Adipocyte (in vitro differentiated cells): ENCODE measurements at regions not wholly inside any gene's neighbourhood (a gene's known extent, or its start where the extent isn't known, plus 50 kb on each side); places are given as distances from the start of the nearest gene placed in this dataset.

Source experiments
- DNase-seq: peaks from one replicate; pipeline ENCODE4 v3.0.0-alpha.2; 2015; ENCODE audit warnings: low read depth
- H3K27me3 ChIP-seq: replicated peaks from 2 replicates; pipeline ENCODE4 v1.7.0; 2013; ENCODE audit warnings: mild to moderate bottlenecking, low read length, moderate library complexity; ENCODE audit not compliant: control insufficient read depth, insufficient read depth
- H3K36me3 ChIP-seq: 2 replicates; pipeline ENCODE4 v1.7.0; 2013; ENCODE audit warnings: low read length, mild to moderate bottlenecking, moderate library complexity; ENCODE audit not compliant: control insufficient read depth, insufficient read depth, severe bottlenecking
- H3K4me1 ChIP-seq: 2 replicates; pipeline ENCODE4 v1.7.0; 2013; ENCODE audit warnings: mild to moderate bottlenecking, low read length, moderate library complexity; ENCODE audit not compliant: control insufficient read depth, insufficient read depth
- H3K4me3 ChIP-seq: 2 replicates; pipeline ENCODE4 v1.7.0; 2013; ENCODE audit warnings: mild to moderate bottlenecking, low read length, moderate library complexity
- H3K9ac ChIP-seq: 2 replicates; pipeline ENCODE4 v1.7.0; 2013; ENCODE audit warnings: mild to moderate bottlenecking, low read length, moderate library complexity
- H3K9me3 ChIP-seq: 2 replicates; pipeline ENCODE4 v1.7.0; 2013; ENCODE audit warnings: mild to moderate bottlenecking, low read length, moderate library complexity; ENCODE audit not compliant: control insufficient read depth

DNA sequence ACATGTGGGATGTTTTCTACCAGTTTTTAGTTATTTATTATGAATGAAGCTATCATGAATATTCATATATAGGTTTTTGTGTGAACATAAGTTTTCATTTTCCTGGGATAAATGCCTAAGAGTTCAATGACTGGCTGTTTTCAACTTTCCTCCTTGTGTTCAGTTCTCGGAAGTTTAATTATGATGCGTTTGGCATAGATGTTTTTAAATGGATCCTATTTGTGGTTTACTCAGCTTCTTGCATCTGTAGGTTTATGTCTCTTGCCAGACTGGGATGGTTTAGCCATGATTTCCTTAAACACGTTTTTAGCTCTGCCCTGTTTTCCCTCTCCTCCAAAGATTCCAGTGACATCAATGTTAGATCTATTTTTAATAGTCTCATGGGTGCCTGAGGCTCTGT is 411.1 kb upstream of the CDH4 start:
- Histone ChIP-seq H3K27me3 (no peaks in the 10 kb centered on the region), H3K9ac (no peak overlapping the region), H3K4me3 (no peak overlapping the region), H3K36me3 (no peaks in the 10 kb centered on the region), H3K9me3 (no peaks in the 10 kb centered on the region), H3K4me1 (no peaks in the 10 kb centered on the region)
- no peak for DNase-seq

DNA sequence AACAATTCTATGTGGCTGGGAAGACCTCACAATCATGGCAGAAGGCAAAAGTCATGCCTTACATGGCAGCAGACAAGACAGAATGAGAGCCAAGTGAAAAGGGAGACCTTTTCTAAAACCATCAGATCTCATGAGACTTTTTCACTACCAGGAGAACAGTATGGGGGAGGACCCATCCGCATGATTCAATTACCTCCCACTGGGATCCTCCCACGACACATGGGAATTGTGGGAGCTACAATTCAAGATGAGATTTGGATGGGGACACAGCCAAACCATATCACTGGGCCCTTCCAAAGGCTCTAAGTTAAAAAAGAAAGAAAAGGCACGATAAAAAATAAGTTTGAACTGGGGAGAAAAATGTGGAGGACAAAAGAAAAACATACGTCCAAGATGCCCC is 406.9 kb upstream of the CDH4 start:
- no peaks in the 10 kb centered on the region for H3K9me3 ChIP-seq

DNA sequence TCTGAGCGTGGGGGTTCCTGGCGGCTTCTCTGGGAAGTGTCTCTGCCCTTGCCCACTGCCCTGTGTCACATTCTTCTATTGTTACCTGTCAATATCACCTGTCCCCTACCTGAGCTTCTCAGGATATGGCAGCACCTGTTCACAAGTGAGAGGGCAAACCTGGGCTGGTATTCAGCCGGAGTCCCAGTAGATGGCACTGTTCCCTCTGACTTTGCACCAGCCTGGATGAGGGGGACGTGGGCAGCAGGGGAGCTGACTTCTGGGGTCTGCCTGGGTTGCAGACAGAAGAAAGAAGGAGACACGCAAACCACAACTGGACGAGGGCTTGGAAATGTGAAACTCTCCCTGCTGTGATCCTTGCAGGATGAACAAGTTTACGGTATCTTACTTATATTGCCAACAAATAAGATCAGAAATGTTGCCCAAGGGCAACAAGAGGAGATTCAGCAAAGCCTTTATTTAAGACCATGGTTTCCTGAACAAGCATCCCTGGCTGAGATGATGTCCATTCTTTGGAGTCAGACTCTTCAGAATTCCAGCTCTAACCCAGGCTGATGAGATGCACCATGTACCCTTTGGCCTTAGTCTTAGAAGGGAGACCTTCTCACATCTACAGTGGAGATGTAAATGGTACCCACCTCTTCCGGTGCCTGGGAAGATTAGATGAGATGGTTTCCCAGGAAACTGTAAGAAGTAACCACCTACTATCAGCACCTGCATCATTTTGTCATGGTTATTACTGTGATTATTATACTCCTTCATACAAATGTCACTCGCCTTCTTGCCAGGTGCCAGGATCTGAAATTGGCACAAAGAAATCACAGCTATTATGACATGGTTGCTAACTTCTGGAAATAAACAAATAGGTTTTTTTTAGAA is 400.0 kb upstream of the CDH4 start:
- no peaks in the 10 kb centered on the region for H3K4me1 ChIP-seq
- no peak for DNase-seq

More for the DNA sequence above, 406.9 kb upstream of the CDH4 start:
- H3K27me3 ChIP-seq = peaks cover 15% of the 10 kb centered on the region
- DNase-seq = no peak
- H3K4me1 ChIP-seq = no peaks in the 10 kb centered on the region
- H3K9ac ChIP-seq = no peak overlapping the region
- no peaks in the 10 kb centered on the region for H3K36me3 ChIP-seq
- no peak overlapping the region for H3K4me3 ChIP-seq

DNA sequence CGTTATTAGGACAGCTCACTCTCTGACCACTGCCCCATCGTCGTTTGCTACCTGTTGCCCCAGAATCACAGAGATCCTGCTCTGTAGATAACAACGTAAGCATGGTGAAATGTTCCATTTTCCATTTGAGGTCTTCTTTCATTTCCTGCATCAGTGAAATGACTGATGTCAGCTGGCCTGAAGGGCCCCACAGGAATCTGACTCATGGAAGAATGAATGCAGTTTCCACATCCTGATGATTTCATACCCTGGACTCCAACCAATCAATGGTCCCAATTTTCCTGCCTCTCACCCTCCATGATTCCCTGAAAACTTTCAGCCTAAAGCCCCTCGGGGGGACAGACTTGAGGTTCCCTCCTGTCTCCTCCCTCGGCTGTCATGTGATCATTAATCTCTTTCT is 394.4 kb upstream of the CDH4 start:
- Histone ChIP-seq H3K4me3 (no peak overlapping the region), H3K36me3 (no peaks in the 10 kb centered on the region), H3K9me3 (peaks cover 10% of the 10 kb centered on the region), H3K9ac (no peak overlapping the region), H3K4me1 (peaks cover 7% of the 10 kb centered on the region), H3K27me3 (no peaks in the 10 kb centered on the region)
- no peak for DNase-seq

More for the DNA sequence above, 400.0 kb upstream of the CDH4 start:
- H3K36me3 ChIP-seq = no peaks in the 10 kb centered on the region
- no peak overlapping the region for H3K4me3 ChIP-seq
- H3K27me3 ChIP-seq = peaks cover 19% of the 10 kb centered on the region
- peaks cover 10% of the 10 kb centered on the region for H3K9me3 ChIP-seq
- no peak overlapping the region for H3K9ac ChIP-seq

DNA sequence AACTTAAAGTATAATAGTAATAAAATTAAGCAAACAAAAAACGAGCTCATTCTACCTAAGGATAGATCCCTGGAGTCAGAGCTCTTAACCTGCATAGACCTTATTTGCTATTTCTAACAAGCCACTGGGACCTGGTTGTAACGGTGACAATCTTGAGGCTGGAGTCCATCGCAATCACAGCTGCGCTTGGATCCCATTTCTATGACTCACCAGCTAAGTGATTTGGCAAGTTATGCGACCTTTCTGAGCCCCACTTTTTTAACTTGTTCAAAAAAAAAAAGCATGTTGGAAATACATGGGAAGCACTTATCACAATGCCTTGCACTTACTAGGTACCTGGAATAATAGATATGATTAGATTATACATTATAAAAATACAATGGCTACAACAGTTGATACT is 389.5 kb upstream of the CDH4 start:
- Histone ChIP-seq H3K9me3 (no peaks in the 10 kb centered on the region), H3K4me1 (peaks cover 4% of the 10 kb centered on the region), H3K36me3 (no peaks in the 10 kb centered on the region), H3K27me3 (no peaks in the 10 kb centered on the region), H3K9ac (no peak overlapping the region), H3K4me3 (no peak overlapping the region)
- no peak for DNase-seq

DNA sequence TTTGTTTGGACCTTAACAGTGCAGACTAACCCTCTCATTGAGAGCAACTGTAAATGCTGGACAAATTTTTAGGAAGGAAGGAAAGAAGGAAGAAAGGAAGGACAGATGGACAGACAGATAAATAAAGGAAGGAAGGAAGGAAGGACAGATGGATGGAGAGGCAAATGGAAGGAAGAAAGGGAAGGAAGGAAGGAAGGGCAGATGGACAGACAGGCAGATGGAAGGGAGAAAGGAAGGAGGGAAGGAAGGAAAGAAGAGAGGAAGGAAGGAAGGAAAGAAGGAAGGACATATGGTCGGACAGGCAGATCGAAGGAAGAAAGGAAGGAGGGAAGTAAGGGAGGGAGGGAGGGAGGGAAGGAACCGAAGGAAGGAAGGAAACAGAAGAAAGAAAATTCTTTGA is 388.5 kb upstream of the CDH4 start:
- Histone ChIP-seq H3K9me3 (no peaks in the 10 kb centered on the region), H3K4me1 (no peaks in the 10 kb centered on the region), H3K9ac (no peak overlapping the region)

DNA sequence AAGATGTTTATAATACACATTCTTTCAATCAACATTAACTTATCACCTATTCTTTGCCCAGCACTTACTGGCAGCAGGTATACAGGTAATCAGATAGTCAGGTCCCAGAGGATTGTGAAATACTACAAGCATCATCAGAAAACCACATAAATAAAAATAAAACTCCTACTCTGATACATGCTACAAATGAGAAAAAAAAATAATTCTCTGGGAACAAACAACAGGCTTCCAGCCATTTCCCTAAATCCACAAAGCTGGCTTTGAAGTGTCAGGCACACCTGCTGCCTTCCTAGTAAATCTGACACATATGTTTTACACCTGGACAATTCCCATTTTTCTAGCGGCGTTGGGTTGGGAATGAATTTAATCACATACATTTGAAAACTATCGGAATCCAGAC is 384.5 kb upstream of the CDH4 start:
- H3K9ac ChIP-seq = no peak overlapping the region
- no peaks in the 10 kb centered on the region for H3K4me1 ChIP-seq
- no peaks in the 10 kb centered on the region for H3K9me3 ChIP-seq
- H3K4me3 ChIP-seq = no peak overlapping the region
- peaks cover 13% of the 10 kb centered on the region for H3K27me3 ChIP-seq
- H3K36me3 ChIP-seq = no peaks in the 10 kb centered on the region
- no peak for DNase-seq

More for the DNA sequence above, 388.5 kb upstream of the CDH4 start:
- DNase-seq = no peak
- Histone ChIP-seq H3K36me3 (no peaks in the 10 kb centered on the region), H3K27me3 (peaks cover 8% of the 10 kb centered on the region), H3K4me3 (no peak overlapping the region)

DNA sequence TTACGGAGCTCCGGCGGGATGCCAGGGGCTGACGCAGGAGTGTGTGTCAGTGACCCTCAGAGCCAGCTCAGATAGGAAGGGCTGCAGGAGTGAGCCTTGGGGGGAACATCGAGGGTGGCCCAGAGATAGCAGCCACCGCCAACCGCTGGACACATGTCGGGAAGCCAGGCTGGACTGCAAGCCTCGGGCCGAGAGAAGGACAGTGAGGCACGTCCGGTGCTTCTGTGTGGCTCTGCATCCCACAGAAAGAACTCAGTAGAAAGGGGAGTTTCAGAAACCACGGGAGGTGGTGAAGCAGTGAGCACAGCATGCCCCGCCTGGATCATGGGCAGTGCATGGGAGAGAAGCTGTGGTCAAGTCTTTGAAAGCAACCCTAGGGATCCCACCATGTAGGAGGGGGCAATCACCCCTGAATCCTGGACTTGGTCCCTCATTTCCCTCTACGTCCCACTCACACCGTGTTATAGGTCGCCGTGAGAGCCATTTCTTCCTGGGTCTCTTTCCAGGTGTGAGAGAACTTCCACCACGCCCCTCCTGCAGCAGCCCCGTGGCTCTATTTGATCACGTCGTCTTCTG is 383.7 kb upstream of the CDH4 start:
- Histone ChIP-seq H3K9me3 (no peaks in the 10 kb centered on the region), H3K9ac (no peak overlapping the region), H3K27me3 (peaks cover 13% of the 10 kb centered on the region), H3K36me3 (no peaks in the 10 kb centered on the region), H3K4me3 (no peak overlapping the region), H3K4me1 (no peaks in the 10 kb centered on the region)
- DNase-seq = no peak

DNA sequence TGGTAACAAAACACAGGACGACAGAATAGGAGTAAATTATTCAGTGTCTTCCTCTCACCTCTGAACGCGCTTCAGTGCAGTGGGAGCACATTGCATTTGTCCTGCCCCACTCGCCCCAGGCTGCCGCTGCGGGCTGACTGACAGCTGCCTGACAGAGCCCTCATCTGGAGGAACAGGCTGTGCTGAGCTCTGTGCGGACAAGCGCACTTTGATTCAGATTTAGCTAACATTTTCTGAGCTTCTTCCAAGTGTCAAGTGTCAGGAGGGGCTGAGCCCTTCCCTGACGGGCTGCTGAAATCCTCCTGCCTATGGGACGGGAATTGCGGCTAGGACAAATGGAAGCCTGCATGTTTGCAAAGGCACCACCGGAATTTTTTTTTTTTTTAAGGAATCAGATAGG is 383.0 kb upstream of the CDH4 start:
- H3K4me3 ChIP-seq = no peak overlapping the region
- DNase-seq = no peak

DNA sequence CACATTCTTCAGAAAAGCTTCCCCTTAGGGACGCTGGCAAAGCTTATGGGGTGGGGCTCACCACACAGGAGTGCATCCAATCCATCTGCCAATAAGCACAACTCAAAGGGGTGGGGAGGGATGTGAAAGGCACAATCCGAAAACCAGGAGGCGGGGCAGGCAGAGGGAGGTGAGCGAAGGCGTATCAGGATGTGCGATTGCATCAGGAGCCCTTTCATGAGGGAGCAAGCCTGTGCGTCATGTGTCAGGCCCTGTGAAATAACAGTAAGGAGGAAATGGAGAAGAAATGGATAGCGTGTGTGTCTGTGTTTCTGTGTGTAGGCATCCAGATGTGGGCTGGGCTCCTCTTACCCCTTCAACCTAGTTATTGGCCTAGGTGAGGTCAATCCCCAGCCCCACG is 382.4 kb upstream of the CDH4 start:
- Histone ChIP-seq H3K9ac (no peak overlapping the region), H3K27me3 (peaks cover 13% of the 10 kb centered on the region), H3K4me1 (no peaks in the 10 kb centered on the region), H3K4me3 (no peak overlapping the region), H3K36me3 (no peaks in the 10 kb centered on the region), H3K9me3 (no peaks in the 10 kb centered on the region)
- DNase-seq = no peak

More for the DNA sequence above, 383.0 kb upstream of the CDH4 start:
- Histone ChIP-seq H3K9me3 (no peaks in the 10 kb centered on the region), H3K9ac (no peak overlapping the region), H3K27me3 (peaks cover 13% of the 10 kb centered on the region), H3K4me1 (no peaks in the 10 kb centered on the region), H3K36me3 (no peaks in the 10 kb centered on the region)

DNA sequence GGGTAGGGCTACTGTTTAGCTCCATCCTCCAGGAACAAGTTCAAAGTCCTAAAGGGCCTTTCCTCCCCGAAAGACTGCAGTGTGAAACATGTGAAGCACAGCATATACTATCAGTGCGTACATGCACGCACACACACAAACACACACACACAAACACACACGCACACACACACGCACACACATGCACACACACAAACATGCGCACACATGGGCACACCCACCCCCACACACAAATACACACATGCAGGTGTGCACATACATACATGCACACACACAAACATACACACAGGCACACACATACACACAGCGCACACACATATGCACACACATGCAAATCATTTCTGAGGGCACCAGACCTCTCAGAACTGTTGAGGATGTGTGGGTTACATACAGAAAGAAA is 382.0 kb upstream of the CDH4 start:
- Histone ChIP-seq H3K27me3 (peaks cover 13% of the 10 kb centered on the region), H3K4me1 (no peaks in the 10 kb centered on the region), H3K36me3 (no peaks in the 10 kb centered on the region), H3K4me3 (no peak overlapping the region), H3K9ac (no peak overlapping the region), H3K9me3 (no peaks in the 10 kb centered on the region)
- no peak for DNase-seq
